ENCODE measurements at regions not wholly inside any gene's neighbourhood (a gene's known extent, or its start where the extent isn't known, plus 50 kb on each side); places are given as distances from the start of the nearest gene placed in this dataset.

DNA sequence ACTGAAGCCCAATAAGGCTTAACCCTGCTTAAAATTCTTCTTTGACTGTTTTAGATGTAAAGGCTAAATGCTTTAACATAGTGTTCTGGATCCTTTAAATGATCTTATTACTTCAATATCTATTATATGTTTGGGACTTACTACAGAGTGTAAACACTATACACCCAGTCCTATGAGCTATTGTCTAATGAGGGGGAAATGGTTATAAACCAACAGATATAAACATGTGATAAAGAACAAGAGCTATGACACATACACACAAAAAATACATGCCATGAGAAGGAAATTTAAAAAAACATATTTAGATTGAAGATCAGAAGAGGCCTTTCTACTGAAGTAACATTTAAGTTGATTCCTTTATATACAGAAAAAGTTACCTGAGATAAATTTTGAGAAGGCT is 505.1 kb downstream of the FOXG1 start:
- intact Hi-C loops (cut with micrococcal nuclease), result no loop called here
- H3K4me1 ChIP-seq, result no peaks in the 10 kb centered on the region

DNA sequence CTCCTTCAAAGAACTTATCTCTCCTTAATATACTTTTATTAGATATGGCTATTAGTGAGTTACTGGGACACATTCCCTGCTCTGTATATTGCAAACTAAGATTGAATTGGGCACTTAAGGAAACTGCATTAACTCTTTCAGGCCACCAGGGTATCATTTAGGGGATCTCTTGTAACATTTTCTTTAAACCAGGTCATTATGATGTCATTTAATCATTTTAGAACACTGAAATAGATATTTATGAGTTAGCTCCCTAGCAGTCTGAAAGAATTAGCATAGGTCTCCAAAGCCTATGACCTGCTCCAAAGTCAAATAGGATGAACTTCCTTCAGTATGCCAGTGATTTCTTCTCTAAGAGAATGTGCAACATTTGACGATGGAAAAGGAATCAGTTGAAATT is 506.9 kb downstream of the FOXG1 start:
- Histone ChIP-seq H3K4me1 (no peaks in the 10 kb centered on the region), H3K4me3 (no peak overlapping the region), H3K36me3 (no peaks in the 10 kb centered on the region), H3K27me3 (ENCODE audit: low read depth) (no peaks in the 10 kb centered on the region), H3K27ac (replicated peaks) (no peak overlapping the region), H3K9me3 (replicated peaks) (no peaks in the 10 kb centered on the region)
- no peak for DNase-seq
- no peak for TF ChIP-seq CTCF (IDR thresholded peaks at IDR 0.05; ENCODE audit: borderline replicate concordance)
- intact Hi-C loops (cut with micrococcal nuclease), result no loop called here

More for the DNA sequence above, 505.1 kb downstream of the FOXG1 start:
- no peak for DNase-seq
- no peak overlapping the region for H3K4me3 ChIP-seq
- no peak for TF ChIP-seq CTCF (IDR thresholded peaks at IDR 0.05; ENCODE audit: borderline replicate concordance)
- no peaks in the 10 kb centered on the region for H3K9me3 ChIP-seq (replicated peaks)
- H3K36me3 ChIP-seq, result no peaks in the 10 kb centered on the region
- H3K27me3 ChIP-seq (ENCODE audit: low read depth), result no peaks in the 10 kb centered on the region
- H3K27ac ChIP-seq (replicated peaks), result no peak overlapping the region

DNA sequence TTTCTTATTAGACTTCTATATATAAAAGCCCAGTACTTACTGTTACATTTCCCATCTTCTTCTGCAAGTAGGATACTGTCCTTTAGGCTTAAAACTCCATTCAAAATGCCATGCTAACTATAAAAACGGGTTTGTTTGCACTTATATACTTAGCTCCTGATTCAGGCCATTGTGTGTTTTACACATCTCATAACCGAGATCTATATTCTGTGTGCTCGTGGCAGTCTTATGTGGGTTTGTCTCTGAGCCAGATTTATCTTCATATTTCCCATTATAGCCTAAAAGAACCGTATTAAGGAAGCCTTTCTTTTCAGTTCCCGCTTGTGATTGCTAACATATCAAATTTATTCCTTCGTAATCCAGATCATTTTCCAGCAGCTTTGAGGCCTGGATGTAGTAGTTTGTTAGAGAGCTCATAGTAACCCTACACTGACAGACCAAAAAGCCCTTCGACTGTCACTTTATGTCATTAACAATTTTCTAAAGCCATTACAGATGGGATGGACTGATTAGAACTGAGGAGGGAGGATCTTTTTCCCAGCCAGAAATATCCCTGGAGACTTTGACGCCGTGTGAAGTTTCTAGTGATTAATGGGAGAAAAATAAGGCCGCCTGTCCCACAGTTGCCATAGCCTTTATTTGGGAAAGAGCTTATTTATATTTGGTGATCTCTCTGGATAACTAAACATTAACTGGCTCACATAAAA is 508.5 kb downstream of the FOXG1 start:
- DNase-seq, result no peak
- H3K36me3 ChIP-seq, result no peaks in the 10 kb centered on the region
- no peak overlapping the region for H3K27ac ChIP-seq (replicated peaks)
- H3K4me1 ChIP-seq, result no peaks in the 10 kb centered on the region
- no peaks in the 10 kb centered on the region for H3K27me3 ChIP-seq (ENCODE audit: low read depth)
- H3K4me3 ChIP-seq, result no peak overlapping the region
- intact Hi-C loops (cut with micrococcal nuclease), result no loop called here
- TF ChIP-seq CTCF (IDR thresholded peaks at IDR 0.05; ENCODE audit: borderline replicate concordance), result no peak
- no peaks in the 10 kb centered on the region for H3K9me3 ChIP-seq (replicated peaks)

DNA sequence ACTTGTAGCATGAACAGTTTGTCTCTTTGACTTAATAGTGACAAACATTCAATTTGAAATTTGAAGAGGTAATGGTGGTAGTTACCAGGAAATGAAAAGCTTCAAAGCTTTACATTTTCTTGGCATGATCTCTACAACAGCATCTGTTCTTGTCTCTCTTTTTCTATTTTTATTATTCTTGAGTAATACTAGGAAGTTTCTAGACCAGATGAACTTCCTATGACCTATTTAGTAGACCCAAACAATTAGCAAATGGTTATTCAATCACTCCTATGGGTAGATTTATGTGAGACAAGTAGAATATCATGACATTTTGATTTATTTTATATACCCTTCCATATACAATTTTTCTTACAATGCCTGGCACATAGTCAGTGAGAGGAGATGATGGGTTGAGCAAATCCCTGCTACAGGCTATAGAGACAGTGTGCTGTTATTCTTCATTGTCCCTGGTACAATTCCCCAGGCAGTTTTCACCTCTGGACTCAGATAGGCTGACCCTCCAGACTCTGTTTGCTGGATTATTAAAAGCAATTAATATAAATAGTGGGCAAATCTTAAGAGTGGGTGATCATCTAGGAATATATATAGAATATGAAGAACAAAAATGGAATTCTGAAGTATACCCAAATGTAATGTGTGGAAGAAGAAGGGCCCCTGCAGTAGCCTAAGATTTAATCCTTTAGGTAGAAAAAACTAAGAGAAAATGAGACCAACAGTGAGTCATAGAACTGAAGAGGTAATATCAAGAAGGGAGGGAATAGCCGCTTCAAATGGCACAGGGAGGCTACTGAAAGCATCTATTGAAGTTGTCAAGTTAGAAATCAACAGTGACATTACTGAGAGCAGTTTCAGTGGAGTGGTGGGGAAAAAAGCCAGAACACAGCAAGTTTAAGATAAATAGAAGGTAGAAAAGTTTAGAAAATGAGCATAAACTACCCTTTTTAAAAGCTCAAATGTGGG is 512.0 kb downstream of the FOXG1 start:
- H3K4me3 ChIP-seq, result no peak overlapping the region
- no peaks in the 10 kb centered on the region for H3K27me3 ChIP-seq (ENCODE audit: low read depth)
- H3K4me1 ChIP-seq, result no peaks in the 10 kb centered on the region
- DNase-seq, result no peak
- no peak overlapping the region for H3K27ac ChIP-seq (replicated peaks)
- H3K9me3 ChIP-seq (replicated peaks), result no peaks in the 10 kb centered on the region
- intact Hi-C loops (cut with micrococcal nuclease), result no loop called here
- no peaks in the 10 kb centered on the region for H3K36me3 ChIP-seq
- no peak for TF ChIP-seq CTCF (IDR thresholded peaks at IDR 0.05; ENCODE audit: borderline replicate concordance)

- H3K36me3 ChIP-seq, result no peaks in the 10 kb centered on the region
- TF ChIP-seq CTCF (IDR thresholded peaks at IDR 0.05; ENCODE audit: borderline replicate concordance), result no peak
- intact Hi-C loops (cut with micrococcal nuclease), result no loop called here
- no peak overlapping the region for H3K4me3 ChIP-seq
- DNase-seq, result no peak
- no peaks in the 10 kb centered on the region for H3K4me1 ChIP-seq
- H3K27ac ChIP-seq (replicated peaks), result no peak overlapping the region
- H3K27me3 ChIP-seq (ENCODE audit: low read depth), result no peaks in the 10 kb centered on the region
- H3K9me3 ChIP-seq (replicated peaks), result no peaks in the 10 kb centered on the region
Observed at GRCh38 chr14:29282169-29282568, 515.6 kb downstream of the FOXG1 start.
